HG03460 (cell line): ENCODE measurements at regions not wholly inside any gene's neighbourhood (a gene's known extent, or its start where the extent isn't known, plus 50 kb on each side); places are given as distances from the start of the nearest gene placed in this dataset.

ENCODE experiments used
- ATAC-seq: cut with Tn5 transposase; IDR thresholded peaks from one replicate; pipeline ENCODE4 v1.9.1; 2021; ENCODE audit not compliant: unreplicated experiment

GRCh38 chr3:70805061-70805889 is 492.8 kb upstream of the MDFIC2 start:
- no peak for ATAC-seq

DNA sequence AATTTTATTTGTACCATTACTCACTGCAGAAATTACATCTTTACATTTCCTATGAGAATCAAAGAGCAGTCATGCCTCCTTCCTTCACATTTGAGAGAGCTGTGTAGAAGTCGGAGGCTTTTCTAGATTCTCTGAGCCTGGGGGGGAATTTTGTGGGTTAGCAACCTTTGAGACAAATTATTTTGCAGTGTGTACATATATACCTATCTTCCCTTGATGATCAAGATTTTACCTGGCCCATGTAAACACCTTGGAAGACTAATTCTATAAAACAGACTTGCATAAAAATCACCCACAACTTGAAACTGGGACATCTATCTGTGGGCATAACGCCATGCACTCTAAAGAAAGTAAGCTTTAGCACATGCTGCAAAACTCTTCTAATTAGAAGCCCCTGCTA is 491.5 kb upstream of the MDFIC2 start:
- no peak for ATAC-seq

DNA sequence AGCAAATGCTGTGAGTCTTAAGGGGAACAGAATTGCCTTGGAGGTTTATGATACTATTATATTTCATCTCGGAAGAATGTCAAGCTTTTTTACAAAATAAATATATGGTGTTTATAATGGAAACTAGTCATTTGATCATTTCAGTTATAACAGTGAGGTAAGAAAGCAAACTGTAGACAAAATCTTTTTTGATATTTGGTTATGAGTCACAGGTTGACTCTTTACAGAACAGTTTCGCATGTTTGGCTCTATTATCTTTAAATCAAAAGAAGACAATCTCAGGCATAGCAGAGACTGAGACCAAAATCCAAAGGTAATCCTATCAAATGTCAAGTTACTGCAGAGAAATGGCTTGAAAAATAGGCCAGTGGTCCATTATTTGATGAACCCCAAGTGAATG is 490.9 kb upstream of the MDFIC2 start:
- no peak for ATAC-seq

DNA sequence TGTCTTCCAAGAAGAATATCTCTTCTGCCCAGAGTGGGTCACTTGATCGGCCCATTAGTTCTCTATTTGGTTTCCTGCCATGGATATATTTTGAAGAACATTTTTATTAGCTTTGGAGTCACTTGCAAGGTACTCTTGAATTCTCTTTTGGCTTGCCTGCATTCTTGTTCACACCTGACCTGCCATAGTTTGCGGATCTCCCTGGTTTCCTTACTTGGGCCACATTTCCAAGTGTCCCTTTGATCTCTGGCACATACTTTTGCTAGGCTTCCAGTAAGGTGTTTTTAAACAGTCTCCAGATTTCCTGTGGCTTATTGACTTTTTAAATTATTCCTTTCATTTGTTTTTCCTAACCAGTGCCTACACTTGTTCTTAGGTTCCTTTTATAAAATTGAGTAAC is 488.5 kb upstream of the MDFIC2 start:
- ATAC-seq = no peak

- ATAC-seq = no peak
Observed at GRCh38 chr3:70789878-70790277, 477.4 kb upstream of the MDFIC2 start.

DNA sequence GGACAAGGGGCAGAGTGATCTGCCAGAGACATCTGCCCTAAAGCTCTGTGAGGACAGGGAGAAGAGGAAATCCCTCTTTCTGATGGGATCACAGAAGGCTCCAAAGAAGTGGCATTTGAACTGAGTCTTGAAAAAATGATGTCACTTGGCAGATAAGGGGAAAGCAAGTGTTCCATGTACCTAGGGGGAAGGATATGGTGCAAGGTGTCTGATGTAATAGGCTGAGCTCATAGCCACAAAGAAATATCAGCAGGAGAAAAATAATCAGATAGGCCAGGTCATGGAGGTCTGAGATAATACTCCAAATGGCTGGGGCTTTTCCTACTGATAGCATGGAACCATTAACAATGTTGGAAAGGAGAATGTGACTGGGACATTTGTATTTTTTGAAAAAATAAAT is 468.4 kb upstream of the MDFIC2 start:
- no peak for ATAC-seq

- no peak for ATAC-seq
Observed at GRCh38 chr3:70779296-70779695, 466.9 kb upstream of the MDFIC2 start.

DNA sequence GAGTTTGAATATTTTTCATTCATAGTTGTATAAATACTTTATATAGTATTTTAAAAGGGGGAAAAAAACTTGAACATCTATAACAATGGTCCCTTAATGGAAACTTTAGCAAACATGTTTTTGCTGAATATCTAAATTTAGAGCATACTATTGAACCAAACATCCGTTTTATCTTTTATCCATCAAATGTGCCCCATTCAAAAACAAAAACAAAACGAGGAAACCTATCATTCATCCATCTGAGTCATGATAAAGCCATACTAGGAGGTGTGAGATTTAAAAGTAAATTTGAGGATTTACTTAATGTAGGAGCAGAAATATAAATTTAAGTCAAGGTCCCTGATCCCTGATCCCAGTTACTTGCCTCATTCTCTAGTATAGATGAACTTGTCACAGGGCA is 463.6 kb upstream of the MDFIC2 start:
- no peak for ATAC-seq

DNA sequence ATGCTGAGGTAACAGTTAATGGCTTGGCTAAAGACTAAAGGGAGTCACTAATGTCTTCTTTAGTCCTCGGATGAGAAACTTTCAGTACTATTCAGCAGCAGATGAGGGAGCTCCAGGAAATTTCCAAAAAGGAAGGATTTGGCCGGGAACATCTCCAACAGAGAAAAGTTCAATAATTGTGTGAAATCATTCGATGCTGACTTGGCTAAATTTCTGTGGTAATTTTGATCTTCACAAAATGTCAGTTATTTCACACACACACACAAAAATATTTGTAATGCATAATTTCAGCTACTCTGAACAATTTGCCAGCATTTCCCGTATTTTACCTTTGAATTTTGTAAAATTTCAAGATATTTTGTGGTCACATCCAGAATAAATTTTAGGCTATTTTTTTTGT is 462.8 kb upstream of the MDFIC2 start:
- no peak for ATAC-seq

- ATAC-seq = no peak
Observed at GRCh38 chr3:70774641-70775040, 462.2 kb upstream of the MDFIC2 start.

- no peak for ATAC-seq
Observed at GRCh38 chr3:70771426-70772147, 459.1 kb upstream of the MDFIC2 start.

DNA sequence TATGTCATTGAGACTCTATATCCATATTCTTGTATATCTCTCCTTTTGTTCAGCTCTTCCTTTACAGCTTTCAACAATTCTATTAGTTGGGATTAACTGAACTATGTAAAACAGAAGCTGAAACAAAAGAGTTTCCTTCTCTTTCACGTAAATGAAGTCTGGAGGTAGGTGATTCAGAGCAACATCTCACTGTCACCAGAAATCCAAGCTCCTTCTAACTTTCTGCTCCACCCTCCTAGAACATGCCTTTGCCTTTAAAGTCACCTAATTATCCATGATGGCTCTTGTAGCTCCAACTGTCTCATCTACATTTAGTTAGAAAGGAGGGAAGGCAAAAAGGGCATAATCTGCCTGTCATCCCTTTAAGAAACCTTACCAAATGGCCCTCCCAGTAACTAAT is 458.2 kb upstream of the MDFIC2 start:
- ATAC-seq = no peak

DNA sequence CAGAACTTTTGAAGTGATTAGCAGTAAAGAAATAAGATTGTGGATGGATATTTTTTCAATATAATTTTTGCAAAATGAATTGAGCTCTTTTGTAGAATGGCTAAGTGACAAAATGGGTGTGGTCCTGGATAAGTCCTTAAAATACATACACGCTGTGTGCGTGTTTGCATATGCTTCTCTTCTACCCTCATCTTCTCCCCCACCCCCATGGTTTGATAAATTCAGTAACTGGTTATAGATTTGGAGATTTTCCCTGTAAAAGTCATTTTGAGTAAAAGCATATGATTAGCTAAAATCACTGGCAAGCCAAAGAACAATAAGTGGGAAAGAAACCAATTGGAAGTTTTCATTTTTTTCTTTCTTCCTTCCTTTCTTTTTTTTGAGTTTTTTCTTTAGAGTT is 453.9 kb upstream of the MDFIC2 start:
- no peak for ATAC-seq

- no peak for ATAC-seq
Observed at GRCh38 chr3:70763894-70764293, 451.5 kb upstream of the MDFIC2 start.

- ATAC-seq = no peak
Observed at GRCh38 chr3:70757658-70758057, 445.2 kb upstream of the MDFIC2 start.

- ATAC-seq = no peak
Observed at GRCh38 chr3:70755526-70755925, 443.1 kb upstream of the MDFIC2 start.

DNA sequence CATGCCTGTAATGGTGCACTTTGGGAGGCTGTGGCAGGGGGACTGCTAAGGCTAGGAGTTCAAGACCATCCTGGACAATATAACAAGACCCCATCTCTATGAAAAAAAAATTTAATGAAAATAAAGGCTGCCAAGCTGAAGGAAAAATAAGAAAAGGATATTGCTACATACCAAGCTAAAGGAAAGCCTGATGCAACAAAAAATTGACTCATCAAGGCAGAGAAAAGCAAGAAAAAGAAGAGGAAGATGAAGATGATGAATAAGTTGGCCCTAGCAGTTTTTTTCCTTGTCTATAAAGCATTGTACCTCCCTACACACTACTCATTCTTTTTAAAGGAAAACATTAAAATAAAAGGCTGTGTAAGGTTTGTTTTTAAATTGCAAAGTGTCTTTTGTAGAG is 441.9 kb upstream of the MDFIC2 start:
- ATAC-seq = no peak

GRCh38 chr3:70753572-70753971 is 441.1 kb upstream of the MDFIC2 start:
- no peak for ATAC-seq

DNA sequence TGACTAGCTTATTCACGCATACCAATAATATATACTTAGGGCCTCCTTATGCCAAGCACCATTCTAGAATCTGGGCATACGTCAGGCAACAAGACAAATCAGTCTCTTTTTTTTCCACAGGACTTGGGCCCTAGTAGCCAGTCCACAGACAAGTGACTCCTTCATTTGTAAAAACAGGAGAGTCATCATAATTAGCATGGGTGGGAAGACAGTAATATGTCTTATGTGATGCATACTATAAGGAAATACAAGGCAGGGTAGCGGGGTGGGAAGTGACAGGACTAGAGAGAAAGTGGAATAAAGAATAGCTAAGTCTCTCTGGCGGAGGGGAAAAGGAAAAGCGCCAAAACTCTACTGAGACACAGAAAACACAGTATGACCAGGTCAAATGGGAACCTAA is 439.6 kb upstream of the MDFIC2 start:
- no peak for ATAC-seq

GRCh38 chr3:70749122-70749521 is 436.7 kb upstream of the MDFIC2 start:
- ATAC-seq = no peak

GRCh38 chr3:70748593-70748992 is 436.2 kb upstream of the MDFIC2 start:
- no peak for ATAC-seq

- no peak for ATAC-seq
Observed at GRCh38 chr3:70747847-70748246, 435.4 kb upstream of the MDFIC2 start.

GRCh38 chr3:70744536-70744935 is 432.1 kb upstream of the MDFIC2 start:
- ATAC-seq = no peak
